Ecto neural progenitor cell (in vitro differentiated cells): ENCODE measurements at regions not wholly inside any gene's neighbourhood (a gene's known extent, or its start where the extent isn't known, plus 50 kb on each side); places are given as distances from the start of the nearest gene placed in this dataset.

ENCODE experiments used
- DNase-seq: peaks from one replicate; pipeline ENCODE4 v3.0.0-alpha.2; 2018; ENCODE audit warnings: low spot score

DNA sequence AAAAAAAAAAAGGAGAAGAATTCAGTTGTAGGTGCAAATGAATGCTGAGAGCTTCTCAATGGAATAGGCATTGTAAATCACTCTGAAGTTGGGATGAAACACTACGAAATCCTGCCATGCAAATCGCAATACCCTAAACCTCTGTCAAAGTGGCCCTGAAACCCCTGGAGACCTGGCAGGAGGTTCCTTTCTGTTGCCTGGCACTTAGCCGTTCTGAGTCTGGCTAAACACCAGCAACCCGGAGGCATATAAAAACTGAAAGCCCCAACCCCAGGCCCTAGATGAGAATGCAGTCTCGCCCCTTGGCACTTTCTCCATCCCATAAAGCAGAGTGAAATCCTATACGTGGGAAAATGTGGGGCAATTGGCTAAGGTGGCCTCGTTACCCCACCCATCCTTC is 151.5 kb upstream of the PARP11 start:
- DNase-seq = no peak

DNA sequence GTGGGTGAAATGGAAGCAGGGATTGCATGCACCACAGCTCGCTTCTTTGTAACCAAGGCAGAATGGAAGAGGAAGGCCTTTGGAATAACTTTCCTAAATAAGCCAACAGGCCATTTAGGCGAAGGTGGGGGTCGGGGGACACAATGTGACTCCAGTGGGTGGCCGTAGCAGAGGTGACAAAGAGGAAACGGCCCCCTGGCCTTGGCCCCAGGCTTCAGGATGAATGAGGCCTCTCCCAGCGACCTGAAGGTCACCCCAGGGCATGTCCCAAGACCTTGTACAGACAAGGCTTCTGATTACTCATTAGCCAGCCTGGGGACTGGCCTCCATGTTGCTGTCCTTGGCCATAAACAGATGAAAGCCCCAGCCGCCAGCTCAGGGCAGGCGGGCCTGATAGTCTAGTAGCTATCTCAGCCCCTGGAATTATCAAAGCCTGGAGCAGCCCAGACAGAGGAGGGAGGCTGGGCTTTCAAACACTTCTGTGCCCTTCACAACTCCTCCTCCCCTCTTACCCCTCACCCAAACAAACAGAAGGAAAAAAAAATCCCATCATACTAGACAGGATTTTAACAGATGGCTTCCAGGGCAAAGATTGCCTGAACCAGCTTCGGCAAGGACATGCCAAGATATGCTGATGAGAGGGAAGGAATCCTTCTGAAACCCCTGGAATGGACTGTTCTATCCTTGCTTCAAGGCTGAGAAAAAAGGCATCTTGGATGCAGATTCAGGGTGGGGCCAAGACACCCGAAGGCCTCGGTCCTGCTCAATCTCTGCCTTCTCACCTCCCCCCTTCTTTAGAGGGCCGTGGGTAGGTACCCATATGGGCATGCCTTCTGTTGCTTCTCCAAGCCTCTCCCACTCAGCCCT is 142.3 kb upstream of the PARP11 start:
- DNase-seq = peak; percentile 55

DNA sequence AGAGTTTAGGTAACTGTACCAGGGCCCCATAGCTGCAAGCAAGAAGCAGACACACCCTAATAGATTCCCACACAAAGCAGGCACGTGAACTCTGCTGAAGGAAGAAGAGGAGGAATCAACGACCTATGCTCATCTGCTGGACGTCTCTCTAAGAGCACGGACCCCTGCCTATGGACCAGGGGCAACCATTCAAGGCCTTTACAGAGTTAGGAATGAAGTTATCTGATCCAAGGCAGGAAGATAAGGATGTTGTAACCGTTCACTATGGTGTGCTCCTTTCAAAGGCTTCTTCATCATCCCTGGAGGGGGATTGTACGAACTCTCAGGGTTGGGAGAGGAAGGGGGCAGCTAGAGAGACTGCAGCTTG is 141.6 kb upstream of the PARP11 start:
- DNase-seq = peak; percentile 38

DNA sequence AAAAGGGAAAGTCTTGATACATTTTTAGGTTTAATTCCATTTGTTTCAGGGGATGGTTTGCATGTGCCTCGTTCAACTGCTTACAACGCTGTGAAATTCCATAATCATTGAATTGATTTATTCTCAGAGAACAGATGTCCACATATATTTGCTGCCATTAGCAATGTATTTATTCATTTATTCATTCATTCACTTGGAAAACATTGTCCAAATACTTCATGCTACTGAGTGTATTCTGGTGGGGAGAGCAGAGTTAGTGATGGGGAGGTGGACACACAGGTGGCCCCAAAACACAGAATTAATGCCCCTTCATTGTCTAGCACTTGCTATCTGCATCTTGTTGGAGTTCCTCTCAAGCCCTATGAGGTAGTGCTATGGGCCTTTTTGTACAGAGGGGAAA is 141.2 kb upstream of the PARP11 start:
- DNase-seq = no peak

DNA sequence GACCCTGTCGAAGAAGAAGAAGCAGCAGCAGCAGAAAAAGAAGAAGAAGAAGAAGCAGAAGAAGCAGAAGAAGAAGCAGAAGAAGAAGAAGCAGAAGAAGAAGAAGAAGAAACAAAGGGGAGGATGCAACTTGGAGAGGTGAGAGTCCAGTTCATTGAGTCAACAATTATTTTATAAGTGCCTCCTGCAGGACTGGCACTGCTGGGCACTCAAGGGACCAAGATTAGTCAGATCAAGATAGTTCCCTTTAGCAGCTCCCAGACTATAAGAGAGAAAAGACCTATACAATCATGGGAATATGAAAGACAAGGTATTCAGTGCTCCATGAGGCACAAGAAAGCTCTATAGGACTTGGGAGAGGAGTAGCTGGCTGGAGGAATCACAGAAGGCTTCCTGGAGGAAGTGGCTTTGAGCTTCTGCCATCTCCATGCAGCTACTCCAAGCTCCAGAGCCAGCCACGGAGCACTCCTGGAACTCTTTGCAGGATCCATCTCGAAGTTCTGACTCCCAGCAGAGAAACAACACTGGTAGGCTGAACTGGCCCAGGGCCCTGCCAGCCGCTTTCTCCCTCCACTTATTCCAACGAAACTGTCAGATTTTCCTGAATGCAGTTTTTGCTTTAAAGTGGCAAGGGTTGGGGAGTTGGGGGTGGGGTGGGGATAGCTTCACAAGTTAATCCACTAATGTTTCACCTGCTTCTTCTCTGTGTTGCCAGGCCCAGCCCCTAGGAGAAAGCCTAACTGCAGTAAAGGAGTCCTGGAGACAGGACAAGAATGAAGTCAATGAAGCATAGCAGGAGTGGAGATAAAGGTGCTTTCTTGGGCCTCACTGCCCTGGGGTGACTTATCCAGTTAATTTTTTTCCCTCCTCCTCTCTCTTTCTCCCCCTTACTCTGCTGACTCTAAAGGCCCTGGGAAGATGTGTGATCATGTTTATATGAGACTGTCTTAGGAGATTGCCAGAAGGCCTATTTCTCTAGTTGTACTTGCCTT is 140.1 kb upstream of the PARP11 start:
- DNase-seq = peak; percentile 48

DNA sequence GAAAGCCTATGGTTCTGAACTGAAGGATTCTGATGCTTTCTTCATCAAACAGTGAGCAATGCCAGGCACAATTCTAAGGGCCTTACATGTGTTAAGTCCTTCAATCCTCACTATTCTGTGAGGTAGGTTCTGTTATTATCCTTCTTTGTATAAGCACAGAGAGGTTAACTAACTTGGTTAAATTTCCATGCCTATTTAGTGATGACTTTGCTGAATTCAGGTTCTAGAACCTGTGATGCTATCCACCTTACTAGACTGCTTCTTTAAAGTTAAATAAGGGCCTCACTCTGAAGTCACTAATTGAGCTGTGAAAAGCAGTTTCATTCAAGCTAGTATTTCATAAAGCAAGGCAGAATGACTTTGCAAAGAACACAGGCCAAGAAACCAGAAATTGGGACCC is 138.9 kb upstream of the PARP11 start:
- DNase-seq = no peak

DNA sequence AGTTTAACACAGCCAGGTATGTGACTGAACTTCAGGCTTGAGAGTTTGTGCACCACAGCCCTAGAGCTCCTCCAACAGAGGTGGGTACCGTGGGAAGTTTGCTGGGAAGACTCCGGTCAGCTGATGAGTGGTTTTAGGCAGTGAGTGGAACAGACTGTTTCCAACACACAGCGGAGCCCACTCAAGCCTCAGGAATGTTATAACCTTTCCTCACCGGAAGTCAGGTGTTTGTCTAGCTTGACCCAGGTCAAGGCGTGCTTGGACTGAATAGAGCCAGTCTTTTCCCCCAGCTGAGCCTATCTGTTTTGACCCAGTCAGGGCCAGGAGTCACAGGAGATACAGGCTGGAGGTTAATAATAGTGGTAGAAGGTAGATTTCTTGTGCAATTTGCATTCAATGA is 138.4 kb upstream of the PARP11 start:
- DNase-seq = no peak

DNA sequence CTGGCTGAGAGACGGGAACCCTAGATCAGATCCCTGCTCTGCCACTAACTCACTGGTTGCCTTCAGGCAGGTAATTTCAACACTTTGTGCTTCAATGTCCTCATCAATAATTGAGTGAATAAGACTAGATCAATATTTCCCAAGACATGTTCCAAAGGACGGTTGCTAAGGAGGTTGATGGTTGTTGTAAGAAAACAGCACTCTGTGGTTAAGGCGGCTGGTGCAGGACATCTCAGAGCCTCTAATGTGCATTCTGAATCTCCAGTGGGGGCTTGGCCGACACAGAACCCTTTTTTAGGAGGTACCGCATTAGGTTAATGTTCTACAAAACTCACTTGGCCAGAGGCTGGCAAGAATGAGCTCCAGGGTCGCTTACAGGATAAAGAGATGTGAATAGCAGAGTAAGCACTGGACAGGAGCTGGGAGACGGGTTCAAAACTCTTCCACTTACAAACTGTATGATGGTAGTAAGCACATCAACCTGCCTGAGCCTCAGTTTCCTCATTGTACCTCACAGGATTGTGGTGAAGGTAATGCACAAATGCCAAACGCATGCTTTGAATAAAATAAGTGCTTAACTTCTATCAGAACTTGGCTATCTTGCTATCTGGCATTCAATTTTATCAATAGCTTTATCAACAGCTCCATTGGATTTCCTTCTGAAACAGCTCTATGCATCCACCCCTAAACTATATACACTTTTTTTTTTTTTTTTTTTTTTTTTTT is 136.9 kb upstream of the PARP11 start:
- no peak for DNase-seq

DNA sequence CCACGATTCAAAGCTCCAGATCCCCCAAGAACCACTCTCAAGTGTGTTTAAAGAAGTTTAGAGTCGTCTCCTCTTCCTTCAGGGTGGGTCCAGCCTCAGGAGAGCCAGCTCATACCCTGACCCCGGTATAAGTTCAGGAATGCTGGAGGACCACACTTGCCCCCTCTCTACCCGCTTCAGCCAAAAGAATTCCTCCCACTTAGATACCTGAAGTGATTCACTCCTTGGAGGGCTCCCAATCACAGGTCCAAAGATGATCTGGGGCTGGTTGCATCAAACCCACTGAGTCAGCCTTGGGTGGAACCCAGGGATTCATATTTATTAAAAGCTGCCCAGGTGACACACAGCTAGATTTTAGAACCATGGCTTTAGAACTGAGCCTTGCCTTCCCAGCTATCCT is 133.5 kb upstream of the PARP11 start:
- DNase-seq = no peak

DNA sequence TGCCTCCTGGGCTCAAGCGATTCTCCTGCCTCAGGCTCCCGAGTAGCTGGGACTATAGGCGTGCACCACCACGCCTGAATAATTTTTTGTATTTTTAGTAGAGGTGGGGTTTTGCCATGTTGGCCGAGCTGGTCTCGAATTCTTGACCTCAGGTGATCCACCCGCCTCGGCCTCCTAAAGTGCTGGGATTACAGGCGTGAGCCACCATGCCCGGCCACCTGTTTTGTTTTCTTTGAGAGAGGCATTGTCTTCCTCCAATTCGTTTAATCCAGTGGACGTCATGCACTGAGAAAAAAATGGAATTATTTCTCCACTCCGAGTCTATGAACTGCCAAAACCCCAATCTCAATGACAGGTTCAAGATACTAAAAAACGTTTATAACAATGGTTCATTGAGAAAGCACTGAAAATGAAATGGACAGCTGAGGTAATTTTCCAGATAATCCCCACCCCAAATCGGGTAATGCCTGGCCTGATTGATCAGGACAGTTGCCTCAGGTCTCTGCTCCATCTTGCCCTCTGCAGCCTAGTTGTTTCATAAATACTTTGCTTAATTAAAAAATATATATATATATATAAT is 132.7 kb upstream of the PARP11 start:
- no peak for DNase-seq

DNA sequence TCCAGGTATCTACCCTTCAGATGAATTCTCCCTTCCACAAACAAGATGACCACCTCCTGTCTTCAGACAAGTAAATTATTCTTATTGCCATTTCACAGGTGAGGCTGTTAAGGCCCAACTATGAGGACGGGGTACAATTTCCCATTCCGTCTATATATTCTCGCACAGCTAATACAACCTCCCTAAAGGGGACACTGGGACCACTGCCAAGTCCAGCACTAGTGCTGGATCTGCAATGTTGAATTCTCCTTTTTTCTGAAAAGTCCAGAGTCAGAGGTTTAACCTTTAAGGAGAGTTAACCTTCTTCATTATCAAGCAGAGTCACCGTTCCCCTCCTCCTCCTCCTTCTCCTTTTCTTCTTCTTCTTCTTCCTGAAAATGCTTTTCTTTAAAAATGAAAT is 130.4 kb upstream of the PARP11 start:
- no peak for DNase-seq

DNA sequence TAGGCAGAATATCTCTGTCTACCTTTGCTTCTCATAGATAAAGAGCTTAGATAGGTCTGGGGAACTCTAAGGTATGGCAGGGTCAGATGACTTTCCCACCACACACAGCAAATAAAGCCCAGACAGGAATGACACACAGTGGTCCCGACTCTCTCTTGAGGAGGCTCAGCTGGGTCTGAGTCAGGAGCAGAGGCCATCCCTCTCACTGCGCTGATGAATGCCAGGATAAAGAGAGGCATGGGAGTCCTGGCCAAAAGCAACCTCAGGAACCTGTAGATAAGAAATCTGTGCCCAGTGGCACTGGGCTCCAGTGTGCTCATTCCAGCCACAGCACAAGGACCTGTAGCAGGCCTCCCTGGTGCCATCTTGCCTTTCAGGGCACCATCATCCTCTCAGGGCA is 129.4 kb upstream of the PARP11 start:
- DNase-seq = no peak

DNA sequence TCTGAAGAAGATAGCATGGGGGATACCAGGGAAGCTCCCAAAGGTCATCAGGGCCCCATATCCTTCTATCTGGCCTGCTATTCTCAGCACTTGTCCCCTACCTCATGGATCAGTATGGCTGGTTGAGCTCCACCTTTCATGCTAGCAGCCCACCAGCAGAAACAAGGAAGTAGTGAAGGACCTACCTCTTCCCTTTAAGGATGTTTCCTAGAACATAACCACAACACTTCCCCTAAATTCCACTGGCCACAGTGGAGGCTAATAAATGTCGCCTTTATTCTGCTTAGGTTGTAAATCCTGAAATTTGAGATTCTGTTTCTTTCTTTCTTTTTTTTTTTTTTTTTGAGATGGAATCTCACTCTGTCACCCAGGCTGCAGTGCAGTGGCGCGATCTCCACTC is 128.6 kb upstream of the PARP11 start:
- no peak for DNase-seq

DNA sequence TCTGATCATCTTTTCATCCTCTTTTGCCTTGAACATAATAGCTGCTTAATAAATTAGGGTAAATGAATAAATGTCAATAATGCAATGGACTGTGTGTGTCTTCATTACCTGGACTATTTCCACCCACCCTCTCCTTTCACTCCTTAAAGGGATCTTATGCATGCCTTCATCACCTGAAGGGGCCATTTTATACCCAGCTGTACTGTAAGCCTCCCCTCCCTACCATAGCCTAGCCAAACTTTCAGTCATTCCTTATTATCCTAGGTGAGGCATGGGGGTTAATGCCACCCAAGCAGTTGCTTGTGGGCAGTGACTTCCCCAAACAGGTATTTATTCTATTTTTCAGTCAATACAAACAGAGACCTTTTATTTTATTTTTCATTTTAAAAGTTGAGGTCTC is 127.8 kb upstream of the PARP11 start:
- no peak for DNase-seq

DNA sequence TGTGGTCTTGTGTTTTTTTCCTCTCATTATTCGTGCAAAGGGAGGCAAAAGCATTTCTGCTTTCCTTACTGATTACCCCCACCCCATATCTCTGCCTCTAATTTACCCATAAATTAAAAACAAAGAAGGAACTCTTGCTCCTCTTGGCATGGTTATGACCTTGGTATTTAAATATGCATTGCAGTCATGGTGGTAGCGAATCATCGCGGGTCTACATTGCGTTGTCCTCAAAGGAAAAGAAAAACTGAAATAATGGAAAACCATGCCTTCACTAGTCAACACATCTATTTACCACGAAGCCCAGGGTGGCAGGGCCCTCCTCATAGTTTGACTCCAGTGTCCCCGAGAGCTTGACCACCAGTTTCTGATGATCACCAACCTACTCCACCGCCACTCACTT is 126.7 kb upstream of the PARP11 start:
- DNase-seq = no peak

DNA sequence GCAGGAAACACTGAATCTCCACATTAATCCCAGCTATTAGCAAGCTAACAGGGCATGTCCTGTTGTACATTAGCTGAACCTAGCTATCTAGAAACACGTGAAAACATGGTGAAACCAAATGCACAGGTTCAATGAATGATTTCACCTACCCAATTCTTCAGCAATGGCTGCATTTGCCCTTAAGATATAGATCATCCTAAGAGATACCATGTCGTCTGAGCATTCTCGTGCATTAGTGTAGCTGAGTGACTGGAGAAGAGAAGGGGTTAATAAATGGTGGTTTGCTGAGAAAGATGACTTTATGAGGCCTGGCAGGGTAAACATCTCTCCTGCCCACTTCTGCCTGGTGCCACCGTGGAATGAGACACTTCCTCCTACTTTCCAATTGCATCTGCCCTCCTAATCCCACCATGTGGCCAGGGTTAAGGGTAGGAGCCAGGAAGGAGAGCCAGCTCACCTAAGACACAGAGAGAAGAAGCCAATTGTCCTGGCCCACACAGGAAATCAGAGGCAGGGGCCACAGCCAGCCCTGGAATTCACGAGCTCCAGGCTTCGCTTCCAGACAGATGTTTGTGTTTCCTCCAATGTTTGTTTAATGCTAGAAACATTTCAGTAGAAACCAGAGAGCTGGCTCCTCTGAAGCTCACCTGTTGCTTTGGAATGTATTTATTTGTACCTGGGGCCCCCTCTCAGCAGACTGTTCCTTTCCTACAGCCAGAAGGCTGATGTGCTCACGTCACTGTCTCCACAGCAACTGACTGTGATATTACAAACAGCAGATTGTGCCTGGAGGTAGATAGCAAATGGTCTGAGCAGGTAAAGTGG is 126.0 kb upstream of the PARP11 start:
- no peak for DNase-seq

DNA sequence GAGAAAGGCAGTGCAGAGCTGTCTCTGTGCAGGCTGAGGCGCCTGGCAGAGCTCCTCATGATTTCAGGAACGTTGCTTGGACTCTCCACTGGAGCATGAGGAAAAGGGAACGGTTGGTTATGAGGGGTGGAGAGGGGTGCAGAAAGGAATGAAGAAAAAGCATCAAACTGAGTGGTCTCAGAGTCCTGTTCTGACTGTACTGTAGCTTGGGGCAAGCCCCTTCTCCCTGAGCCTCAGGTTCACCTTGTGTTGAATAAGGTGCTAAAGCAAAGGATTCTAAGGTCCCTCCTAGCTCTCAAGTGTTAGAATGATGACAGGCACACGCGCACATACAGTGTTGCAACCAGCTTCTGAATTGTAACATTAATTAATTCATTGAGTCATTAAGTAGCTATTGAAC is 125.2 kb upstream of the PARP11 start:
- DNase-seq = no peak

DNA sequence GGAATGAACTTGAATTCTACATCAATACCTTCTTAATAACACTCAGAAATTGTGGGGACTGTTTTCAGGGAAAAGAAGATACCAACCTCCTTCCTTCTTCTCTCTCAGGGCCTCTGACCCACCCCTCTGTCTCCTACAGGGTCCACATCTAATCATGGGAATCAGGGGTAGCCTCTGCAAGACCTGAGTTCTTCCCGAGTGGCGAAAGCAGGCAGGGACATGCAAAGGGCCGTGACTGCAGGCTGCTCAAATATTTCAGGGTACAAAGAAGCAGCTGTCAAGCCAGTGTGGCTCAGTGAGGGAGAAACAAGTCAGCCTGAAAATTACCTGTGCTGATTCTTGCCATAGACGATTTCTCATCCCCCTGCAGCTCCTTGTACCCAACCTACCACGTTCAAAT is 123.1 kb upstream of the PARP11 start:
- DNase-seq = no peak

DNA sequence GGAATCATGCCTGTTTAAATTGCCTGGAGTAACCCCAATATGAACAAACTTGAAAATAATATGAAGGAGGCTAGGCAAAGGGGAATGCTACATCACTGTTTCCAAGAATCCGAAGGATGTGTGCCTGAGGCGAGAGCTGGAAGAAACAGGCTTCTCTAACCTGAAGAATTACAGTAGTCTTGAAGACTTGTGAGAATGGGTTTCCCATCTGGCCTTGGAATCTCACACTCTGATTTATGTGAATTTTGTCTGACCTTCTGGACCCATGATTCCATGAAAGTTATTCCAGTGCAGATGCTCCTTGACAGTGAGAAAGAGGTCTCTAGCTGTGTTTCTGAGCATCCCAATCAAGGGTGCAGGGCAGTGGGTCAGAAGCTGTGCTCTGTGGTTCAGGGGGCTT is 122.1 kb upstream of the PARP11 start:
- DNase-seq = no peak

DNA sequence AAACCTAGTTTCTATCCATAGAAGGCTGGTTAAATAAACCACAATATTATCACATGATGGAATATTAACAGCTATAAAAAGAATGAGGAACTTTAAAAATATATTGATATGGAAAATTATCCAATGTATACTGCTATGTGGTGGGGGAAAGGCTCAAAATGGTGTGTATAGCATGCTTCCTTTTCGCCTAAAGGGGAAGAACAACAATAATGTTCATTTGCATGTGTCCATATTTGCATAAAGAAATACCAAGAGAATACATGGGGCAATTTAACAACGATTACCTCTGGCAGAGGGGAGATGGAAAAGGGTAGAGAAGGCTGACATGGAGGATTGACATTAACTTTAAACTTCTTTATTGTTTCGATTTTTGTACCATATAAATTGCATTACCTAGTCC is 121.3 kb upstream of the PARP11 start:
- no peak for DNase-seq

DNA sequence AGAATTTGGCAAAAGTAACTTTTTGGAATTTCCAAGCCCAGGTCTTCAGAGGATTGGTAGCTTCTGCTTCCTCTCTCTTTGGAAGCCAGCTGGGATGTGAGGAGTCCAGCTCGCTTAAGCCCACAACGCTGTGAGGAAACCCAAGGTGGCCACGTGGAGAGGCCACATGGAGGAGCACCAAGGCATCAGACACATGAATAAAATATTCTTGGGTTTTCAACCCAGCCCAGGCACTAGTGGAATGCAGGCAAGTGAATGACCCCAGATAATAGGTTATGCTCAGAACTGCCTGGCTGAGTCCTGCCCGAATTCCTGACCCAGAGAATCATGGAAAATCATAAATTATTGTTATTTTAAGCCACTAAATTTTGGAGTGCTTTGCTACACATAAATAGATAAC is 119.7 kb upstream of the PARP11 start:
- no peak for DNase-seq
